ENCODE measurements at regions not wholly inside any gene's neighbourhood (a gene's known extent, or its start where the extent isn't known, plus 50 kb on each side); places are given as distances from the start of the nearest gene placed in this dataset.

GRCh38 chr12:105466231-105466900 is 135.9 kb downstream of the C12orf75 start:
- Histone ChIP-seq H3F3A (ENCODE audit: insufficient read depth, low read length) (no peaks in the 10 kb centered on the region), H3K27ac (ENCODE audit: low read depth, low read length, poor library complexity, severe bottlenecking) (no peak overlapping the region), H2AFZ (ENCODE audit: low read length) (no peak overlapping the region), H3K9me3 (ENCODE audit: low read length) (no peaks in the 10 kb centered on the region), H3K4me3 (ENCODE audit: low read depth, low read length, poor library complexity, severe bottlenecking) (no peak overlapping the region), H3K4me2 (ENCODE audit: low read length) (no peak overlapping the region), H3K9me2 (ENCODE audit: low read depth, low read length) (no peaks in the 10 kb centered on the region), H3K27me3 (ENCODE audit: insufficient read depth, low read length) (no peaks in the 10 kb centered on the region), H3K36me3 (ENCODE audit: insufficient read depth, low read length) (no peaks in the 10 kb centered on the region), H3K9ac (ENCODE audit: low read length) (no peak overlapping the region), H3K79me2 (ENCODE audit: insufficient read depth, low read length) (no peaks in the 10 kb centered on the region), H4K20me1 (ENCODE audit: insufficient read depth, low read length) (no peaks in the 10 kb centered on the region), H3K4me1 (ENCODE audit: insufficient read depth, low read length, severe bottlenecking) (no peaks in the 10 kb centered on the region)
- no peak for TF ChIP-seq CTCF (IDR thresholded peaks at IDR 0.05; ENCODE audit: low read length)
- TF ChIP-seq EZH2 (IDR thresholded peaks at IDR 0.05; ENCODE audit: borderline replicate concordance, low read length), result no peak

GRCh38 chr12:105466901-105467598 is 136.6 kb downstream of the C12orf75 start:
- H3K4me3 ChIP-seq (ENCODE audit: low read depth, low read length, poor library complexity, severe bottlenecking), result no peak overlapping the region
- H3K9me3 ChIP-seq (ENCODE audit: low read length), result no peaks in the 10 kb centered on the region
- no peaks in the 10 kb centered on the region for H3K9me2 ChIP-seq (ENCODE audit: low read depth, low read length)
- H4K20me1 ChIP-seq (ENCODE audit: insufficient read depth, low read length), result no peaks in the 10 kb centered on the region
- no peak overlapping the region for H2AFZ ChIP-seq (ENCODE audit: low read length)
- H3K27me3 ChIP-seq (ENCODE audit: insufficient read depth, low read length), result no peaks in the 10 kb centered on the region
- no peak overlapping the region for H3K27ac ChIP-seq (ENCODE audit: low read depth, low read length, poor library complexity, severe bottlenecking)
- H3K79me2 ChIP-seq (ENCODE audit: insufficient read depth, low read length), result no peaks in the 10 kb centered on the region
- no peak overlapping the region for H3K9ac ChIP-seq (ENCODE audit: low read length)
- H3F3A ChIP-seq (ENCODE audit: insufficient read depth, low read length), result no peaks in the 10 kb centered on the region
- TF ChIP-seq EZH2 (IDR thresholded peaks at IDR 0.05; ENCODE audit: borderline replicate concordance, low read length), result no peak
- no peak for TF ChIP-seq CTCF (IDR thresholded peaks at IDR 0.05; ENCODE audit: low read length)
- no peak overlapping the region for H3K4me2 ChIP-seq (ENCODE audit: low read length)
- H3K4me1 ChIP-seq (ENCODE audit: insufficient read depth, low read length, severe bottlenecking), result no peaks in the 10 kb centered on the region
- no peaks in the 10 kb centered on the region for H3K36me3 ChIP-seq (ENCODE audit: insufficient read depth, low read length)

GRCh38 chr12:105467710-105468366 is 137.3 kb downstream of the C12orf75 start:
- H3F3A ChIP-seq (ENCODE audit: insufficient read depth, low read length), result no peaks in the 10 kb centered on the region
- no peaks in the 10 kb centered on the region for H3K9me3 ChIP-seq (ENCODE audit: low read length)
- H3K79me2 ChIP-seq (ENCODE audit: insufficient read depth, low read length), result no peaks in the 10 kb centered on the region
- TF ChIP-seq CTCF (IDR thresholded peaks at IDR 0.05; ENCODE audit: low read length) (no peak), EZH2 (IDR thresholded peaks at IDR 0.05; ENCODE audit: borderline replicate concordance, low read length) (no peak)
- H4K20me1 ChIP-seq (ENCODE audit: insufficient read depth, low read length), result no peaks in the 10 kb centered on the region
- no peaks in the 10 kb centered on the region for H3K27me3 ChIP-seq (ENCODE audit: insufficient read depth, low read length)
- no peaks in the 10 kb centered on the region for H3K4me1 ChIP-seq (ENCODE audit: insufficient read depth, low read length, severe bottlenecking)
- H3K4me3 ChIP-seq (ENCODE audit: low read depth, low read length, poor library complexity, severe bottlenecking), result no peak overlapping the region
- H3K9ac ChIP-seq (ENCODE audit: low read length), result no peak overlapping the region
- H2AFZ ChIP-seq (ENCODE audit: low read length), result no peak overlapping the region
- H3K36me3 ChIP-seq (ENCODE audit: insufficient read depth, low read length), result no peaks in the 10 kb centered on the region
- H3K27ac ChIP-seq (ENCODE audit: low read depth, low read length, poor library complexity, severe bottlenecking), result no peak overlapping the region
- no peak overlapping the region for H3K4me2 ChIP-seq (ENCODE audit: low read length)
- H3K9me2 ChIP-seq (ENCODE audit: low read depth, low read length), result no peaks in the 10 kb centered on the region

All from OCI-LY1 (cell line).